HepG2 (cell line): ENCODE measurements at regions not wholly inside any gene's neighbourhood (a gene's known extent, or its start where the extent isn't known, plus 50 kb on each side); places are given as distances from the start of the nearest gene placed in this dataset.

Experiments used
- HOXA9 ChIP-seq: sonication (generic); formaldehyde crosslinking; IDR thresholded peaks from 2 replicates; pipeline ENCODE4 v1.8.1; 2022; ENCODE audit warnings: missing genetic modification reagents, mild to moderate bottlenecking, moderate library complexity, borderline replicate concordance
- POLR2A ChIP-seq, 2 experiments: IDR thresholded peaks; 2 replicates each; pipeline ENCODE4 v1.6.1; 2011; ENCODE audit warnings: low read depth in 2 of 2, low read length in 2 of 2, mild to moderate bottlenecking in 1 of 2, moderate library complexity in 1 of 2; ENCODE audit not compliant: insufficient read depth in 1 of 2
- SMARCE1 ChIP-seq: fragments of 450-650 bp; IDR thresholded peaks from 2 replicates; pipeline ENCODE4 v1.6.1; 2017; ENCODE audit warnings: borderline replicate concordance
- TCF7 ChIP-seq: sonication (generic); IDR thresholded peaks from 2 replicates; pipeline ENCODE4 v1.6.1; 2016; ENCODE audit warnings: antibody characterized with exemption, low read depth
- ZBTB33 ChIP-seq: sonication (generic); formaldehyde crosslinking; IDR thresholded peaks from 2 replicates; pipeline ENCODE4 v1.4.0; 2020; ENCODE audit warnings: missing genetic modification reagents
- ZNF253 ChIP-seq: sonication (generic); formaldehyde crosslinking; IDR thresholded peaks from 2 replicates; pipeline ENCODE4 v1.8.0; 2022; ENCODE audit warnings: mild to moderate bottlenecking, missing genetic modification reagents, borderline replicate concordance
- ZNF572 ChIP-seq: sonication (generic); formaldehyde crosslinking; IDR thresholded peaks from 2 replicates; pipeline ENCODE4 v1.5.1; 2020; ENCODE audit warnings: mild to moderate bottlenecking, missing genetic modification reagents
- ZNF614 ChIP-seq: IDR thresholded peaks from 2 replicates; pipeline ENCODE4 v1.6.1; 2018; ENCODE audit warnings: missing biosample characterization, missing genetic modification reagents, inconsistent platforms, borderline replicate concordance
- TF ChIP-seq, protein P1 (sequence below): sonication (generic); formaldehyde crosslinking; IDR thresholded peaks from 2 replicates; pipeline ENCODE4 v1.8.1; 2023; ENCODE audit warnings: missing genetic modification reagents, mild to moderate bottlenecking, borderline replicate concordance
- TF ChIP-seq, protein P2 (sequence below), 2 experiments: IDR thresholded peaks; 2 replicates each; pipeline ENCODE4 v1.6.1; 2011 to 2012; ENCODE audit warnings: low read length in 2 of 2, borderline replicate concordance in 1 of 2, low read depth in 1 of 2, mild to moderate bottlenecking in 1 of 2, moderate library complexity in 1 of 2

GRCh38 chr13:89468081-89468480 lies 1796.9 kb downstream of the SLITRK5 start:
- TF ChIP-seq HOXA9 (CRISPR knock-in tag) (no peak), POLR2A (IDR thresholded peaks at IDR 0.05; ENCODE audit: insufficient read depth in 1 of 2, low read depth in 2 of 2, low read length in 2 of 2) (no peak), ZBTB33 (CRISPR knock-in tag) (no peak), ZNF253 (no peak), TCF7 (no peak), ZNF572 (CRISPR knock-in tag) (no peak), ZNF614 (CRISPR knock-in tag) (no peak), SMARCE1 (no peak)
- TF ChIP-seq, protein P1, sequence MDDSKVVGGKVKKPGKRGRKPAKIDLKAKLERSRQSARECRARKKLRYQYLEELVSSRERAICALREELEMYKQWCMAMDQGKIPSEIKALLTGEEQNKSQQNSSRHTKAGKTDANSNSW (CRISPR knock-in tag): no peak
- TF ChIP-seq, protein P2, sequence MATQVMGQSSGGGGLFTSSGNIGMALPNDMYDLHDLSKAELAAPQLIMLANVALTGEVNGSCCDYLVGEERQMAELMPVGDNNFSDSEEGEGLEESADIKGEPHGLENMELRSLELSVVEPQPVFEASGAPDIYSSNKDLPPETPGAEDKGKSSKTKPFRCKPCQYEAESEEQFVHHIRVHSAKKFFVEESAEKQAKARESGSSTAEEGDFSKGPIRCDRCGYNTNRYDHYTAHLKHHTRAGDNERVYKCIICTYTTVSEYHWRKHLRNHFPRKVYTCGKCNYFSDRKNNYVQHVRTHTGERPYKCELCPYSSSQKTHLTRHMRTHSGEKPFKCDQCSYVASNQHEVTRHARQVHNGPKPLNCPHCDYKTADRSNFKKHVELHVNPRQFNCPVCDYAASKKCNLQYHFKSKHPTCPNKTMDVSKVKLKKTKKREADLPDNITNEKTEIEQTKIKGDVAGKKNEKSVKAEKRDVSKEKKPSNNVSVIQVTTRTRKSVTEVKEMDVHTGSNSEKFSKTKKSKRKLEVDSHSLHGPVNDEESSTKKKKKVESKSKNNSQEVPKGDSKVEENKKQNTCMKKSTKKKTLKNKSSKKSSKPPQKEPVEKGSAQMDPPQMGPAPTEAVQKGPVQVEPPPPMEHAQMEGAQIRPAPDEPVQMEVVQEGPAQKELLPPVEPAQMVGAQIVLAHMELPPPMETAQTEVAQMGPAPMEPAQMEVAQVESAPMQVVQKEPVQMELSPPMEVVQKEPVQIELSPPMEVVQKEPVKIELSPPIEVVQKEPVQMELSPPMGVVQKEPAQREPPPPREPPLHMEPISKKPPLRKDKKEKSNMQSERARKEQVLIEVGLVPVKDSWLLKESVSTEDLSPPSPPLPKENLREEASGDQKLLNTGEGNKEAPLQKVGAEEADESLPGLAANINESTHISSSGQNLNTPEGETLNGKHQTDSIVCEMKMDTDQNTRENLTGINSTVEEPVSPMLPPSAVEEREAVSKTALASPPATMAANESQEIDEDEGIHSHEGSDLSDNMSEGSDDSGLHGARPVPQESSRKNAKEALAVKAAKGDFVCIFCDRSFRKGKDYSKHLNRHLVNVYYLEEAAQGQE (IDR thresholded peaks at IDR 0.05; ENCODE audit: borderline replicate concordance in 1 of 2, low read depth in 1 of 2, low read length in 2 of 2): no peak
